Germinal center (tissue), 1 donor: ENCODE measurements at regions not wholly inside any gene's neighbourhood (a gene's known extent, or its start where the extent isn't known, plus 50 kb on each side); places are given as distances from the start of the nearest gene placed in this dataset.
"Not testable (repeated sequence)": the region's sequence is repeated elsewhere in the genome, so short reads cannot be mapped to it uniquely, and the experiment has no call there.

Experiments used
- DNase-seq: peaks from one replicate; pipeline ENCODE4 v3.0.0; 2012; ENCODE audit warnings: mixed read lengths, low spot score

GRCh38 chr3:150300852-150301517 lies 107.1 kb upstream of the TSC22D2 start:
- DNase-seq, result no peak

GRCh38 chr3:150300388-150300787 lies 107.7 kb upstream of the TSC22D2 start:
- no peak for DNase-seq

GRCh38 chr3:150299201-150299600 lies 108.9 kb upstream of the TSC22D2 start:
- no peak for DNase-seq

- DNase-seq, result no peak
Measured at GRCh38 chr3:150296966-150297365, 111.1 kb upstream of the TSC22D2 start.

- no peak for DNase-seq
Measured at GRCh38 chr3:150296123-150296735, 111.9 kb upstream of the TSC22D2 start.

- DNase-seq, result no peak
Measured at GRCh38 chr3:150293401-150294001, 114.6 kb upstream of the TSC22D2 start.

GRCh38 chr3:150292891-150293290 lies 115.2 kb upstream of the TSC22D2 start:
- DNase-seq, result no peak

- DNase-seq, result no peak
Measured at GRCh38 chr3:150291515-150291914, 116.6 kb upstream of the TSC22D2 start.

- DNase-seq, result peak; percentile 15
Measured at GRCh38 chr3:150286390-150287147, 121.5 kb upstream of the TSC22D2 start.

- DNase-seq, result no peak
Measured at GRCh38 chr3:150285601-150286000, 122.5 kb upstream of the TSC22D2 start.

- no peak for DNase-seq
Measured at GRCh38 chr3:150278843-150279381, 129.2 kb upstream of the TSC22D2 start.

- DNase-seq, result no peak
Measured at GRCh38 chr3:150278195-150278594, 129.9 kb upstream of the TSC22D2 start.

GRCh38 chr3:150277444-150277843 lies 130.7 kb upstream of the TSC22D2 start:
- DNase-seq, result no peak

GRCh38 chr3:150275941-150276340 lies 132.2 kb upstream of the TSC22D2 start:
- no peak for DNase-seq

- DNase-seq, result no peak
Measured at GRCh38 chr3:150274372-150274771, 133.7 kb upstream of the TSC22D2 start.

- no peak for DNase-seq
Measured at GRCh38 chr3:150273396-150273795, 134.7 kb upstream of the TSC22D2 start.

GRCh38 chr3:150271591-150271960 lies 136.5 kb upstream of the TSC22D2 start:
- DNase-seq, result no peak

- no peak for DNase-seq
Measured at GRCh38 chr3:150270883-150271590, 137.1 kb upstream of the TSC22D2 start.

GRCh38 chr3:150270444-150270843 lies 137.7 kb upstream of the TSC22D2 start:
- DNase-seq, result not testable (repeated sequence)

GRCh38 chr3:150269526-150269925 lies 138.6 kb upstream of the TSC22D2 start:
- no peak for DNase-seq

- no peak for DNase-seq
Measured at GRCh38 chr3:150268426-150269391, 139.4 kb upstream of the TSC22D2 start.
